ENCODE measurements at regions not wholly inside any gene's neighbourhood (a gene's known extent, or its start where the extent isn't known, plus 50 kb on each side); places are given as distances from the start of the nearest gene placed in this dataset.

DNA sequence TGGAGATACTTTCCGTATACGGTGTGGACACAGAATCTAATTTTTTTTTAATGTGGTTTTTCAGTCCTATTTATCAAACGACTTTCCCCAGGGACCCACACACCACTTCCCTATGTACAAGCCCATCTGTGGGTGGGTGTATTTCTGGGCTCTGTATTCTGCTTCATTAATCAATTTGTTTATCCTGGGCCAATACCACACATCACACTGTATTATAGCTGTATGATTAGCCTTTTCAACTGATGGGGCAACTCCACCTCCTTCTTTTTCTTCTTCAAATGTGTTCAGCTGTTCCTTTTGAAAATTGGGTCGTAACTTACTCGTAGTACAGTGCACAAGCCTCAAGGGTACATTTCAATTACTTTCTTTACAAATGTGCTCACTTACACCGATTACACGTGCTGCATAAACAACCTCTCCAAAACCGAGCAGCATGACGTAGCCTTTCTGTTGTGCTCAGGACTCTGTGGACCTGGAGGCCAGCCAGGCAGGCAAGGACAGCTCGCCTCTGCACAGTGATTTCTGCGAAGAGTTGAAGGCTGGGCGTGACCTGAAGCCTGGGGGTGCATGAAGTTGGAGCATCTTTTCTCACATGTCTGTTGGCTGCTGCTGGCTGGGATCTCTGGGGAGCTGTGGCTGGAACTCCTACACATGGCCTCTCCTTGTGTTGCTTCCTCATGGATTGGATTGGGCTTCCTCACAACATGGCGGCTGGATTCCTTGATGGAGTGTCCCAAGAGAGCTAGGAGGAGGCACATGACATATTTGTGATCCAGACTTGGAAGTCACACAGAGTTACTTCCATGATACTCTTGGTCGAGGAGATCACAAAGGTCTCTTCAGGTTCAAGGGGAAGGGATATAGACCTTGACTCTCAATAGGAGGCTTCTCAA lies 126.5 kb downstream of the CRYAA start:
- Histone ChIP-seq H3K9ac (ENCODE audit: low read length) (no peak overlapping the region), H3K27me3 (ENCODE audit: control insufficient read depth, insufficient read depth, low read length) (no peaks in the 10 kb centered on the region), H3K27ac (ENCODE audit: low read length) (no peak overlapping the region), H3K4me1 (ENCODE audit: control insufficient read depth, low read depth, low read length) (no peaks in the 10 kb centered on the region), H3K4me3 (ENCODE audit: low read length) (no peak overlapping the region), H3K9me3 (ENCODE audit: control insufficient read depth, low read depth, low read length) (no peaks in the 10 kb centered on the region), H3K36me3 (ENCODE audit: control insufficient read depth, low read depth, low read length) (no peaks in the 10 kb centered on the region)

- H3K4me1 ChIP-seq (ENCODE audit: control insufficient read depth, low read depth, low read length) = no peaks in the 10 kb centered on the region
- H3K9ac ChIP-seq (ENCODE audit: low read length) = no peak overlapping the region
- no peaks in the 10 kb centered on the region for H3K9me3 ChIP-seq (ENCODE audit: control insufficient read depth, low read depth, low read length)
- no peak overlapping the region for H3K27ac ChIP-seq (ENCODE audit: low read length)
- H3K27me3 ChIP-seq (ENCODE audit: control insufficient read depth, insufficient read depth, low read length) = no peaks in the 10 kb centered on the region
- H3K4me3 ChIP-seq (ENCODE audit: low read length) = no peak overlapping the region
- no peaks in the 10 kb centered on the region for H3K36me3 ChIP-seq (ENCODE audit: control insufficient read depth, low read depth, low read length)
Measured at GRCh38 chr21:43294194-43294902, 125.5 kb downstream of the CRYAA start.

DNA sequence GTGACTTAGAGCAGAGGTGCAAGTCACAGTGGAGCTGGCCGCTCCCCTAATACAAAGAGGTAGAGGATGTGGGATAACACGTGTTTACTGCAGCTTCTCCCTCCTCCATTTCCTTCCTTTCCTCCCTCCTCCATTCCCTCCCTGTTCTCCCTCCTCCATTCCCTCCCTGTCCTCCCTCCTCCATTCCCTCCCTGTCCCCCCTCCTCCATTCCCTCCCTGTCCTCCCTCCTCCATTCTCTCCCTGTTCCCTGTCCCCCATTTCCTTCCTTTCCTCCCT lies 124.0 kb downstream of the CRYAA start:
- H3K36me3 ChIP-seq (ENCODE audit: control insufficient read depth, low read depth, low read length) = no peaks in the 10 kb centered on the region
- H3K27me3 ChIP-seq (ENCODE audit: control insufficient read depth, insufficient read depth, low read length) = no peaks in the 10 kb centered on the region
- H3K9ac ChIP-seq (ENCODE audit: low read length) = no peak overlapping the region
- H3K9me3 ChIP-seq (ENCODE audit: control insufficient read depth, low read depth, low read length) = no peaks in the 10 kb centered on the region
- H3K4me3 ChIP-seq (ENCODE audit: low read length) = no peak overlapping the region
- no peak overlapping the region for H3K27ac ChIP-seq (ENCODE audit: low read length)
- no peaks in the 10 kb centered on the region for H3K4me1 ChIP-seq (ENCODE audit: control insufficient read depth, low read depth, low read length)

GRCh38 chr21:43292041-43292865 lies 123.4 kb downstream of the CRYAA start:
- no peaks in the 10 kb centered on the region for H3K36me3 ChIP-seq (ENCODE audit: control insufficient read depth, low read depth, low read length)
- H3K9me3 ChIP-seq (ENCODE audit: control insufficient read depth, low read depth, low read length) = no peaks in the 10 kb centered on the region
- no peaks in the 10 kb centered on the region for H3K27me3 ChIP-seq (ENCODE audit: control insufficient read depth, insufficient read depth, low read length)
- no peak overlapping the region for H3K4me3 ChIP-seq (ENCODE audit: low read length)
- H3K4me1 ChIP-seq (ENCODE audit: control insufficient read depth, low read depth, low read length) = no peaks in the 10 kb centered on the region
- no peak overlapping the region for H3K27ac ChIP-seq (ENCODE audit: low read length)
- H3K9ac ChIP-seq (ENCODE audit: low read length) = no peak overlapping the region

DNA sequence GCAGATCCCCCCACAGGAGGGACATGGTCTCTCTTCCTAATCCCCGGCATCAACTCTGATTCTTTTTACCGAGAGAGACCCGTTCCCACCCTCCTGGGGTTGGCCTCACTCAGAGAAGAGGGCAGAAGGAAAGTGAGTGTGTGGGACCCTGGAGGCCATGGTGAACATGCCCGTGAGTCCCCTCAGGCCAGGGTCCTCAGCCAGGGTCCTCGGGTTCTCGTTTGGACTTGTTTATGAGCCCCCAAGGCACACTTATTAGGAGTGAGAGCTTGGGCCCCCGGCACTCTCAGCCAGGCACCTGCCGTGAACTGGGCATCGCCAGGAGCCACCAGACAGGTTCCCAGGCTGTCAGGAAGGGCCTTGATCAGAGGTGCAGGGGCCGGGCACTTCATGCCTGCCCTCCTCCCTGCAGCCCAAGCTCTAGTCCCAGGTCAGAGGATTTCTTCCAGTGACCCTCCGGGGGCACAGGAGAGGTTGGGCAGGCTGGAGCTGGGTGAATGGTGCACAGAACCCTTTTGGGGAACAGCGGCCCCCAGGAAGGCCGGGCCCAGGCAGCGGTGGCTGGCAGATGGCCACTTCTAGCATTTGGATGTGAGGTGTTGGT lies 122.6 kb downstream of the CRYAA start:
- no peaks in the 10 kb centered on the region for H3K36me3 ChIP-seq (ENCODE audit: control insufficient read depth, low read depth, low read length)
- no peak overlapping the region for H3K27ac ChIP-seq (ENCODE audit: low read length)
- no peak overlapping the region for H3K9ac ChIP-seq (ENCODE audit: low read length)
- no peaks in the 10 kb centered on the region for H3K9me3 ChIP-seq (ENCODE audit: control insufficient read depth, low read depth, low read length)
- H3K4me3 ChIP-seq (ENCODE audit: low read length) = no peak overlapping the region
- no peaks in the 10 kb centered on the region for H3K4me1 ChIP-seq (ENCODE audit: control insufficient read depth, low read depth, low read length)
- H3K27me3 ChIP-seq (ENCODE audit: control insufficient read depth, insufficient read depth, low read length) = no peaks in the 10 kb centered on the region

GRCh38 chr21:43290421-43291346 lies 121.9 kb downstream of the CRYAA start:
- Histone ChIP-seq H3K9ac (ENCODE audit: low read length) (no peak overlapping the region), H3K4me3 (ENCODE audit: low read length) (no peak overlapping the region), H3K27ac (ENCODE audit: low read length) (no peak overlapping the region), H3K27me3 (ENCODE audit: control insufficient read depth, insufficient read depth, low read length) (no peaks in the 10 kb centered on the region), H3K4me1 (ENCODE audit: control insufficient read depth, low read depth, low read length) (no peaks in the 10 kb centered on the region), H3K36me3 (ENCODE audit: control insufficient read depth, low read depth, low read length) (no peaks in the 10 kb centered on the region), H3K9me3 (ENCODE audit: control insufficient read depth, low read depth, low read length) (no peaks in the 10 kb centered on the region)

DNA sequence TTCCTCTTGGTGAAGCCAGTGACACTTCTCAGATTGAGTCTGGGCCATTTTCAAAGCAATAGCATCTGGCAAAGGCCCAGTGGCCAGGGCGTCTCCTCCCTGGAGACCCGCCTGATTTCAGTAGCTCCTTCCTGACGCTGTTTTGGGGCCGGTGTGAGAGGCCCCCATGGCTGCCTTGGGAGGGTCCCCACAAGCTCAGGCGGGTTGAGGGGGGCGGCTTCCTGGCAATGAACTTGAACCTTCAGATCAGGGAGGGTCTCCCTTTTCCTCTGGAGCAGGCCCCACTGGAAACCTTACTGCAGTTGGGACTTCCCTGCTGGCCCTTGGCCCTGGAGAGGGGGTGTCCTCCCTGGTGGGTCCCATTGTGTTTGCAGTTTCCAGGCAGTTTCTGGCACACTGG lies 121.2 kb downstream of the CRYAA start:
- Histone ChIP-seq H3K9ac (ENCODE audit: low read length) (no peak overlapping the region), H3K4me3 (ENCODE audit: low read length) (no peak overlapping the region), H3K4me1 (ENCODE audit: control insufficient read depth, low read depth, low read length) (no peaks in the 10 kb centered on the region), H3K36me3 (ENCODE audit: control insufficient read depth, low read depth, low read length) (no peaks in the 10 kb centered on the region), H3K9me3 (ENCODE audit: control insufficient read depth, low read depth, low read length) (no peaks in the 10 kb centered on the region), H3K27me3 (ENCODE audit: control insufficient read depth, insufficient read depth, low read length) (no peaks in the 10 kb centered on the region), H3K27ac (ENCODE audit: low read length) (no peak overlapping the region)

DNA sequence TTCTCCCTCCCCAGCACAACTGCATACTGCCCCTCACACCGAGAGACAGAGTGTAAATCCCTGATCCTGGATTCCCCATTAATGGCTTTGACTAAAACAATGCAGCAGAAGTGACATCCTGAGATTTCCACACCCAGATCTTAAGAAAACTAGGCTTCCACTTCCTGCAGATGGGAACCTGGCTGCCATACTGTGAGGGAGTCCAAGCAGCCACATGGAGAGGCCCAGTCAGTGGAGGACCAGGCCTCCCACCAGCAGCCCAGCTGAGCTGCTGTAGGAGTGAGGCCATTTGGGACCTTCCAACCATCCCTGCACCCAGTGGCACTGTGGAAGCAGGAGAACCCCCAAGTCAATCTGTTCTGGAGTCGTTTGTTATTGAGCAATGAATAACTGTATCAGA lies 120.6 kb downstream of the CRYAA start:
- no peak overlapping the region for H3K9ac ChIP-seq (ENCODE audit: low read length)
- no peaks in the 10 kb centered on the region for H3K36me3 ChIP-seq (ENCODE audit: control insufficient read depth, low read depth, low read length)
- no peak overlapping the region for H3K4me3 ChIP-seq (ENCODE audit: low read length)
- no peaks in the 10 kb centered on the region for H3K27me3 ChIP-seq (ENCODE audit: control insufficient read depth, insufficient read depth, low read length)
- no peaks in the 10 kb centered on the region for H3K4me1 ChIP-seq (ENCODE audit: control insufficient read depth, low read depth, low read length)
- no peak overlapping the region for H3K27ac ChIP-seq (ENCODE audit: low read length)
- no peaks in the 10 kb centered on the region for H3K9me3 ChIP-seq (ENCODE audit: control insufficient read depth, low read depth, low read length)

DNA sequence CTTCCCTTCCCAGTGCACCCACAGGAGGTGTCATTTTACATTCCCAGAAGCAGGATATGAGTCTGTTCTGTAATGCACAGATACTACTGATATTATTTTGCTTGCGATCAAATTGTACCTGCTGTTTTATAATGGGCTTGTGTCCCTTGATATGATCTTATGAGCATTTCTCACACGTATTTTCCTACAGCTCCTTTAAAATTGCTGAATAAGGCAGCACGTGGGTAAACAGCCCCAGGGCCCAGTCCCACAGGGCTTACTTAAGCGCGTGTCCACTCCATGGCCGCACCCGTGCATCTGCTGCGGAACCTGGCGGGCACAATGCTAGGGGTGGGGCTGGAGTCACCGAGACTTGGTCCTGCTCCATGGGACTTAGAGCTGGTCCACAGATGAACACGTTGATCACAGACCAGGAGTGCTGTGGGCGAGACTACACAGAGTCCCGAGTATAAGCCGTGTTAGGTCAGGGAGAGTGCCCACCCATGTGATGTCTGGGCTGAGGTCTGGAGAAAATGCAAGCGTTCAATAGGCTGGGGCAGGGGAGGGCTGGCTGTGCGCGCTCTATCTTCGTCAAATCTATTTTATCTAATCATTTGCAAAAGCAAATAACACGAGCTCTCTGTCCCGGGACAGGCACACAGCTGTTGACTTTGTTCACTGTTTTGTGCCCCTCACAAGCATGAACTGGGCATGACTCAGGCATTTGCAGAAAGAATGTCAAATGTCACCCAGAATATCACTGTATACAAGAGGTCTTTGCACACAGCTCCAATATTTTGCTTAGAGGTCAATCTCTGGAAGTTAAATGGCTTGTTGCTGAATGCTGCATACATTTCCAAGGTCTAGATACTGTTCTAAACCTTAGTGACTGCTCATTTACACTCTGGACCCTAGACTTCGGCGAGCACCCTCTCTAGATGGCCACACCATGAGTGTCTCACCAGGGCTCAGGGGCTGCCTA lies 119.3 kb downstream of the CRYAA start:
- Histone ChIP-seq H3K9me3 (ENCODE audit: control insufficient read depth, low read depth, low read length) (no peaks in the 10 kb centered on the region), H3K9ac (ENCODE audit: low read length) (no peak overlapping the region), H3K4me1 (ENCODE audit: control insufficient read depth, low read depth, low read length) (no peaks in the 10 kb centered on the region), H3K27me3 (ENCODE audit: control insufficient read depth, insufficient read depth, low read length) (no peaks in the 10 kb centered on the region), H3K36me3 (ENCODE audit: control insufficient read depth, low read depth, low read length) (no peaks in the 10 kb centered on the region), H3K4me3 (ENCODE audit: low read length) (no peak overlapping the region), H3K27ac (ENCODE audit: low read length) (no peak overlapping the region)

Data from iPS-18a (cell line).